Gastrocnemius medialis (tissue), 4 donors: ENCODE measurements at regions not wholly inside any gene's neighbourhood (a gene's known extent, or its start where the extent isn't known, plus 50 kb on each side); places are given as distances from the start of the nearest gene placed in this dataset.

ENCODE experiments used
- POLR2A ChIP-seq, 2 donors: fragments of 450-650 bp; IDR thresholded peaks; one replicate each; pipeline ENCODE4 v1.6.1; 2017; ENCODE audit warnings: antibody characterized with exemption in 2 of 2, mild to moderate bottlenecking in 2 of 2, moderate library complexity in 2 of 2
- TF ChIP-seq, protein P1 (sequence below), 5 experiments: fragments of 450-650 bp in 3 of 5; fragments of 200-600 bp in 2 of 5; sonication (generic) in 2 of 5; IDR thresholded peaks in 4 of 5; conservative IDR thresholded peaks in 1 of 5; 1 replicate in 4 of 5; 2 replicates in 1 of 5; pipeline ENCODE4 v1.5.1; 2016 to 2019; ENCODE audit warnings: antibody characterized with exemption in 5 of 5, mild to moderate bottlenecking in 3 of 5, moderate library complexity in 3 of 5

DNA sequence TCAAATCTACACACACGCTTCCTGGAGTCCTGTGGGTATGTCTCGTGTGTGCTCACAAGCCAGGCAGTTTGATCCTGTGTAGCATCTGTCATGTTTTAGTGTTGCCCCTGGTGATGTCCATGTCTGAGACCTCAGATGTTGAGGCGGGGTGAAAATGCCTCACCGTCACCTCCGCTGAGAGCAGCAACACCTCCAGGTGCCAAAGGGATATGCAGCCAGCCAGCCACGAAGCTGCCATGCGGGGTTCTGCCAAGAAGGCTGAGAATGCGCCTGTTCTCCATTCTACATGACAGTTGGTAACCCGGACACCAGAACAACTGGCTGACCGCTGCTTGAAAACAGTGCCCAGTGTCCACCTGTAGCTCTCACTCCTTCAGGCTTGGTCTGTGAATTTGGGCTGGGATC lies 253.8 kb downstream of the TLE3 start:
- no peak for TF ChIP-seq POLR2A (IDR thresholded peaks at IDR 0.05)
- TF ChIP-seq, protein P1, sequence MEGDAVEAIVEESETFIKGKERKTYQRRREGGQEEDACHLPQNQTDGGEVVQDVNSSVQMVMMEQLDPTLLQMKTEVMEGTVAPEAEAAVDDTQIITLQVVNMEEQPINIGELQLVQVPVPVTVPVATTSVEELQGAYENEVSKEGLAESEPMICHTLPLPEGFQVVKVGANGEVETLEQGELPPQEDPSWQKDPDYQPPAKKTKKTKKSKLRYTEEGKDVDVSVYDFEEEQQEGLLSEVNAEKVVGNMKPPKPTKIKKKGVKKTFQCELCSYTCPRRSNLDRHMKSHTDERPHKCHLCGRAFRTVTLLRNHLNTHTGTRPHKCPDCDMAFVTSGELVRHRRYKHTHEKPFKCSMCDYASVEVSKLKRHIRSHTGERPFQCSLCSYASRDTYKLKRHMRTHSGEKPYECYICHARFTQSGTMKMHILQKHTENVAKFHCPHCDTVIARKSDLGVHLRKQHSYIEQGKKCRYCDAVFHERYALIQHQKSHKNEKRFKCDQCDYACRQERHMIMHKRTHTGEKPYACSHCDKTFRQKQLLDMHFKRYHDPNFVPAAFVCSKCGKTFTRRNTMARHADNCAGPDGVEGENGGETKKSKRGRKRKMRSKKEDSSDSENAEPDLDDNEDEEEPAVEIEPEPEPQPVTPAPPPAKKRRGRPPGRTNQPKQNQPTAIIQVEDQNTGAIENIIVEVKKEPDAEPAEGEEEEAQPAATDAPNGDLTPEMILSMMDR (IDR thresholded peaks at IDR 0.05 in 4 of 5, conservative IDR thresholded peaks at IDR 0.05 in 1 of 5), result no peak
